SH-SY5Y (cell line): ENCODE measurements at regions not wholly inside any gene's neighbourhood (a gene's known extent, or its start where the extent isn't known, plus 50 kb on each side); places are given as distances from the start of the nearest gene placed in this dataset.

Source experiments
- GATA2 ChIP-seq: IDR thresholded peaks from 2 replicates; pipeline ENCODE4 v1.6.1; 2011; ENCODE audit warnings: mild to moderate bottlenecking, low read depth, low read length
- GATA3 ChIP-seq: IDR thresholded peaks from 2 replicates; pipeline ENCODE4 v1.6.1; 2011; ENCODE audit warnings: low read depth, mild to moderate bottlenecking, low read length, moderate library complexity

DNA sequence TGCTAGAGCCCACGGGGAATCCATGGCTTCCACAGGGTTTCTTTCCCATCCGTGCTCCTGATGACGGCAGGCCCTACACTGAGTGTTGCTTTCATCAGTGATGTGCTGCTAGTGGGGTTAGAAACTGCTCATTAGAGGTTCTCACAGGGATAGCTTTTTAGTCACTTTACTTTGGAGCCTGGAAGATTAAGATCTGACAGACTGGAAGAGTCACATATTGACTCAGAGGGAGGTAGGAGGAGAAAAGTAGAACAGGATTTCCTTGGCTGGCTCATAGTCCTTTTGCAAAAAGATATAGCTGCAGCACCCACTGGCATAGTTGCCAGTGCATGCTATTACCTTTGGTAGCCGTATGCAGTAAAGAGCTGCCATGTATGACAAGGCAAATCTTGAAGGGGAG is 890.3 kb downstream of the C6orf118 start:
- TF ChIP-seq GATA2 (no peak), GATA3 (no peak)
